ENCODE measurements at regions not wholly inside any gene's neighbourhood (a gene's known extent, or its start where the extent isn't known, plus 50 kb on each side); places are given as distances from the start of the nearest gene placed in this dataset.
"Not testable (repeated sequence)": the region's sequence is repeated elsewhere in the genome, so short reads cannot be mapped to it uniquely, and the experiment has no call there.

- H3K4me2 ChIP-seq (ENCODE audit: control insufficient read depth, insufficient read depth); H3K36me3 ChIP-seq (ENCODE audit: control insufficient read depth in 2 of 2, insufficient read depth in 2 of 2, low read length in 1 of 2); in situ Hi-C loops (cut with MboI); H4K20me1 ChIP-seq (ENCODE audit: control insufficient read depth, insufficient read depth); H3K79me2 ChIP-seq (ENCODE audit: control insufficient read depth, insufficient read depth, low read length); H3K4me1 ChIP-seq (ENCODE audit: control insufficient read depth, insufficient read depth, low read length); SMC1A ChIA-PET (ENCODE audit: uncharacterized antibody, unreplicated experiment); POLR2A ChIA-PET; intact Hi-C loops (cut with micrococcal nuclease; ENCODE audit: unreplicated experiment); RAD21 ChIA-PET (ENCODE audit: unreplicated experiment); H3K9ac ChIP-seq (ENCODE audit: control insufficient read depth, insufficient read depth, low read length); H3K27me3 ChIP-seq (replicated peaks in 1 of 2; ENCODE audit: control insufficient read depth in 2 of 2, insufficient read depth in 2 of 2, low read length in 1 of 2); H3K27ac ChIP-seq (ENCODE audit: control insufficient read depth, insufficient read depth); BruUV-seq (replicated peaks); H3K9me3 ChIP-seq (replicated peaks; ENCODE audit: control insufficient read depth, insufficient read depth, low read length); H3K4me3 ChIP-seq; CTCF ChIA-PET; H2AFZ ChIP-seq (ENCODE audit: control insufficient read depth, low read depth, low read length); DNase-seq (ENCODE audit: low read depth, low spot score): not testable (repeated sequence)
- FAIRE-seq, result peak; percentile 27
- WGBS (ENCODE audit: insufficient coverage, insufficient replicate concordance, low lambda C conversion rate, missing lambda C conversion rate), result no CpG with 5 or more reads among the region's 1 CpG
- peak; percentile 49 for ATAC-seq
These were observed 105.5 kb upstream of the NBPF9 start for GRCh38 chr1:149208836-149209235.

- H3K9ac ChIP-seq (ENCODE audit: control insufficient read depth, insufficient read depth, low read length); SMC1A ChIA-PET (ENCODE audit: uncharacterized antibody, unreplicated experiment); H4K20me1 ChIP-seq (ENCODE audit: control insufficient read depth, insufficient read depth); intact Hi-C loops (cut with micrococcal nuclease; ENCODE audit: unreplicated experiment); POLR2A ChIA-PET; H3K4me2 ChIP-seq (ENCODE audit: control insufficient read depth, insufficient read depth); RAD21 ChIA-PET (ENCODE audit: unreplicated experiment); in situ Hi-C loops (cut with MboI); H3K9me3 ChIP-seq (replicated peaks; ENCODE audit: control insufficient read depth, insufficient read depth, low read length); H3K27me3 ChIP-seq (replicated peaks in 1 of 2; ENCODE audit: control insufficient read depth in 2 of 2, insufficient read depth in 2 of 2, low read length in 1 of 2); H3K27ac ChIP-seq (ENCODE audit: control insufficient read depth, insufficient read depth); H2AFZ ChIP-seq (ENCODE audit: control insufficient read depth, low read depth, low read length); BruUV-seq (replicated peaks); H3K79me2 ChIP-seq (ENCODE audit: control insufficient read depth, insufficient read depth, low read length); DNase-seq (ENCODE audit: low read depth, low spot score); CTCF ChIA-PET; FAIRE-seq; H3K4me1 ChIP-seq (ENCODE audit: control insufficient read depth, insufficient read depth, low read length); H3K4me3 ChIP-seq; H3K36me3 ChIP-seq (ENCODE audit: control insufficient read depth in 2 of 2, insufficient read depth in 2 of 2, low read length in 1 of 2): not testable (repeated sequence)
- peak; percentile 91 for ATAC-seq
- WGBS (ENCODE audit: insufficient coverage, insufficient replicate concordance, low lambda C conversion rate, missing lambda C conversion rate), result no CpG with 5 or more reads among the region's 5 CpGs
These were observed 108.5 kb upstream of the NBPF9 start for GRCh38 chr1:149211757-149212420.

GRCh38 chr1:149212946-149213345, 109.6 kb upstream of the NBPF9 start:
- in situ Hi-C loops (cut with MboI); RAD21 ChIA-PET (ENCODE audit: unreplicated experiment); H3K4me1 ChIP-seq (ENCODE audit: control insufficient read depth, insufficient read depth, low read length); intact Hi-C loops (cut with micrococcal nuclease; ENCODE audit: unreplicated experiment); POLR2A ChIA-PET; H3K9me3 ChIP-seq (replicated peaks; ENCODE audit: control insufficient read depth, insufficient read depth, low read length); ATAC-seq; H3K9ac ChIP-seq (ENCODE audit: control insufficient read depth, insufficient read depth, low read length); H3K4me3 ChIP-seq; BruUV-seq (replicated peaks); CTCF ChIA-PET; H3K36me3 ChIP-seq (ENCODE audit: control insufficient read depth in 2 of 2, insufficient read depth in 2 of 2, low read length in 1 of 2); H3K27ac ChIP-seq (ENCODE audit: control insufficient read depth, insufficient read depth); H2AFZ ChIP-seq (ENCODE audit: control insufficient read depth, low read depth, low read length); H3K79me2 ChIP-seq (ENCODE audit: control insufficient read depth, insufficient read depth, low read length); DNase-seq (ENCODE audit: low read depth, low spot score); H4K20me1 ChIP-seq (ENCODE audit: control insufficient read depth, insufficient read depth); H3K27me3 ChIP-seq (replicated peaks in 1 of 2; ENCODE audit: control insufficient read depth in 2 of 2, insufficient read depth in 2 of 2, low read length in 1 of 2); H3K4me2 ChIP-seq (ENCODE audit: control insufficient read depth, insufficient read depth); SMC1A ChIA-PET (ENCODE audit: uncharacterized antibody, unreplicated experiment); FAIRE-seq: not testable (repeated sequence)
- no CpG with 5 or more reads among the region's 3 CpGs for WGBS (ENCODE audit: insufficient coverage, insufficient replicate concordance, low lambda C conversion rate, missing lambda C conversion rate)

- H2AFZ ChIP-seq (ENCODE audit: control insufficient read depth, low read depth, low read length); H4K20me1 ChIP-seq (ENCODE audit: control insufficient read depth, insufficient read depth); RAD21 ChIA-PET (ENCODE audit: unreplicated experiment); H3K27ac ChIP-seq (ENCODE audit: control insufficient read depth, insufficient read depth); H3K9me3 ChIP-seq (replicated peaks; ENCODE audit: control insufficient read depth, insufficient read depth, low read length); POLR2A ChIA-PET; in situ Hi-C loops (cut with MboI); DNase-seq (ENCODE audit: low read depth, low spot score); BruUV-seq (replicated peaks); H3K4me1 ChIP-seq (ENCODE audit: control insufficient read depth, insufficient read depth, low read length); H3K4me2 ChIP-seq (ENCODE audit: control insufficient read depth, insufficient read depth); ATAC-seq; H3K4me3 ChIP-seq; H3K27me3 ChIP-seq (replicated peaks in 1 of 2; ENCODE audit: control insufficient read depth in 2 of 2, insufficient read depth in 2 of 2, low read length in 1 of 2); FAIRE-seq; SMC1A ChIA-PET (ENCODE audit: uncharacterized antibody, unreplicated experiment); intact Hi-C loops (cut with micrococcal nuclease; ENCODE audit: unreplicated experiment); H3K79me2 ChIP-seq (ENCODE audit: control insufficient read depth, insufficient read depth, low read length); H3K36me3 ChIP-seq (ENCODE audit: control insufficient read depth in 2 of 2, insufficient read depth in 2 of 2, low read length in 1 of 2); H3K9ac ChIP-seq (ENCODE audit: control insufficient read depth, insufficient read depth, low read length); CTCF ChIA-PET: not testable (repeated sequence)
- no CpG with 5 or more reads among the region's 2 CpGs for WGBS (ENCODE audit: insufficient coverage, insufficient replicate concordance, low lambda C conversion rate, missing lambda C conversion rate)
These were observed 110.3 kb upstream of the NBPF9 start for GRCh38 chr1:149213673-149214072.

All from GM12878 (cell line).